ENCODE measurements at regions not wholly inside any gene's neighbourhood (a gene's known extent, or its start where the extent isn't known, plus 50 kb on each side); places are given as distances from the start of the nearest gene placed in this dataset.

- no peak for DNase-seq (ENCODE audit: low spot score)
Measured at GRCh38 chr7:41103331-41103730, 599.6 kb downstream of the INHBA start.

GRCh38 chr7:41098846-41099245, 604.0 kb downstream of the INHBA start:
- DNase-seq (ENCODE audit: low spot score): no peak

- DNase-seq (ENCODE audit: low spot score): no peak
Measured at GRCh38 chr7:41098402-41098801, 604.5 kb downstream of the INHBA start.

GRCh38 chr7:41097501-41097900, 605.4 kb downstream of the INHBA start:
- DNase-seq (ENCODE audit: low spot score): no peak

GRCh38 chr7:41096917-41097316, 606.0 kb downstream of the INHBA start:
- no peak for DNase-seq (ENCODE audit: low spot score)

GRCh38 chr7:41093141-41093540, 609.7 kb downstream of the INHBA start:
- DNase-seq (ENCODE audit: low spot score): no peak

GRCh38 chr7:41085244-41085643, 617.6 kb downstream of the INHBA start:
- DNase-seq (ENCODE audit: low spot score): no peak

- DNase-seq (ENCODE audit: low spot score): no peak
Measured at GRCh38 chr7:41084381-41084780, 618.5 kb downstream of the INHBA start.

GRCh38 chr7:41069635-41070034, 633.3 kb downstream of the INHBA start:
- DNase-seq (ENCODE audit: low spot score): no peak

GRCh38 chr7:41067576-41067975, 635.3 kb downstream of the INHBA start:
- no peak for DNase-seq (ENCODE audit: low spot score)

GRCh38 chr7:41065663-41066062, 637.2 kb downstream of the INHBA start:
- DNase-seq (ENCODE audit: low spot score): no peak

- DNase-seq (ENCODE audit: low spot score): no peak
Measured at GRCh38 chr7:41063116-41063515, 639.8 kb downstream of the INHBA start.

GRCh38 chr7:41060796-41061195, 642.1 kb downstream of the INHBA start:
- no peak for DNase-seq (ENCODE audit: low spot score)

GRCh38 chr7:41059796-41060195, 643.1 kb downstream of the INHBA start:
- no peak for DNase-seq (ENCODE audit: low spot score)

- peak; percentile 40 for DNase-seq (ENCODE audit: low spot score)
Measured at GRCh38 chr7:41058986-41059741, 643.7 kb downstream of the INHBA start.

- DNase-seq (ENCODE audit: low spot score): no peak
Measured at GRCh38 chr7:41054960-41055661, 647.8 kb downstream of the INHBA start.

- DNase-seq (ENCODE audit: low spot score): no peak
Measured at GRCh38 chr7:41053820-41054219, 649.1 kb downstream of the INHBA start.

- no peak for DNase-seq (ENCODE audit: low spot score)
Measured at GRCh38 chr7:41052736-41053135, 650.2 kb downstream of the INHBA start.

GRCh38 chr7:41052201-41052600, 650.7 kb downstream of the INHBA start:
- no peak for DNase-seq (ENCODE audit: low spot score)

- no peak for DNase-seq (ENCODE audit: low spot score)
Measured at GRCh38 chr7:41051535-41051934, 651.4 kb downstream of the INHBA start.

- no peak for DNase-seq (ENCODE audit: low spot score)
Measured at GRCh38 chr7:41051062-41051461, 651.8 kb downstream of the INHBA start.

GRCh38 chr7:41048771-41049170, 654.1 kb downstream of the INHBA start:
- DNase-seq (ENCODE audit: low spot score): no peak

GRCh38 chr7:41047789-41048191, 655.1 kb downstream of the INHBA start:
- DNase-seq (ENCODE audit: low spot score): no peak

Data from mucosa of gallbladder (tissue), 1 donor.